ENCODE measurements at regions not wholly inside any gene's neighbourhood (a gene's known extent, or its start where the extent isn't known, plus 50 kb on each side); places are given as distances from the start of the nearest gene placed in this dataset.

DNA sequence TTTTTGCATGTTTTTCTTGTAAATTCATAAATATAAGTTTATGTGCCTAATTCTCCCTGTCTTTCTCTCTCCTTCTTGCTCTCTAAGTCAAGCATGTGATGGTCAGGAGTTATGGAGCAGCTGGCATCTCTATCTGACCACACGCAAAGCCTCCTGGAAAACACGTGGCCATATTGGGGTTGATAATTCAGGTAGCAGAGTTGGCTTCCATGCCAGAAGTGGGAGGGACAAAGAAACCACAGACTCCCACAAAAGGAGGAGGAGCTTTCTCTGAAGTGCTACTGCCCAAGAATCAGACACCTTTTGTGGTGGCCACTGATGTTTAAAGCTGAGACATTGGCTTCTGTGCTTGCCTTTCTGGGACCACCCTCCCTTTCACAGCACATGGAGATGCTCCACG, 517.6 kb upstream of the TMEM132C start:
- TF ChIP-seq, protein P1, sequence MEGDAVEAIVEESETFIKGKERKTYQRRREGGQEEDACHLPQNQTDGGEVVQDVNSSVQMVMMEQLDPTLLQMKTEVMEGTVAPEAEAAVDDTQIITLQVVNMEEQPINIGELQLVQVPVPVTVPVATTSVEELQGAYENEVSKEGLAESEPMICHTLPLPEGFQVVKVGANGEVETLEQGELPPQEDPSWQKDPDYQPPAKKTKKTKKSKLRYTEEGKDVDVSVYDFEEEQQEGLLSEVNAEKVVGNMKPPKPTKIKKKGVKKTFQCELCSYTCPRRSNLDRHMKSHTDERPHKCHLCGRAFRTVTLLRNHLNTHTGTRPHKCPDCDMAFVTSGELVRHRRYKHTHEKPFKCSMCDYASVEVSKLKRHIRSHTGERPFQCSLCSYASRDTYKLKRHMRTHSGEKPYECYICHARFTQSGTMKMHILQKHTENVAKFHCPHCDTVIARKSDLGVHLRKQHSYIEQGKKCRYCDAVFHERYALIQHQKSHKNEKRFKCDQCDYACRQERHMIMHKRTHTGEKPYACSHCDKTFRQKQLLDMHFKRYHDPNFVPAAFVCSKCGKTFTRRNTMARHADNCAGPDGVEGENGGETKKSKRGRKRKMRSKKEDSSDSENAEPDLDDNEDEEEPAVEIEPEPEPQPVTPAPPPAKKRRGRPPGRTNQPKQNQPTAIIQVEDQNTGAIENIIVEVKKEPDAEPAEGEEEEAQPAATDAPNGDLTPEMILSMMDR (IDR thresholded peaks at IDR 0.05), result no peak
- no peak for TF ChIP-seq EZH2 (IDR thresholded peaks at IDR 0.05; ENCODE audit: borderline replicate concordance, insufficient read depth, low read depth, low read length, poor library complexity, severe bottlenecking)

Data from B cell (primary cell).